GM12875 (cell line): ENCODE measurements at regions not wholly inside any gene's neighbourhood (a gene's known extent, or its start where the extent isn't known, plus 50 kb on each side); places are given as distances from the start of the nearest gene placed in this dataset.

Experiments
- H3K4me3 ChIP-seq: one replicate; pipeline ENCODE4 v1.5.1; 2011; ENCODE audit warnings: low read depth, low read length, control low read depth
- CTCF ChIP-seq: IDR thresholded peaks from 2 replicates; pipeline ENCODE4 v1.5.1; 2011; ENCODE audit warnings: low read depth, mild to moderate bottlenecking, control low read depth, inconsistent platforms, low read length, moderate library complexity, borderline replicate concordance; ENCODE audit not compliant: insufficient read depth

GRCh38 chr14:65231286-65231980 is 129.1 kb upstream of the MAX start:
- TF ChIP-seq CTCF: no peak
- H3K4me3 ChIP-seq: no peak overlapping the region

- TF ChIP-seq CTCF: no peak
- H3K4me3 ChIP-seq: no peak overlapping the region
Measured at GRCh38 chr14:65234752-65235361, 132.5 kb upstream of the MAX start.

GRCh38 chr14:65237023-65237814 is 134.9 kb upstream of the MAX start:
- no peak for TF ChIP-seq CTCF
- no peak overlapping the region for H3K4me3 ChIP-seq

- no peak for TF ChIP-seq CTCF
- H3K4me3 ChIP-seq: no peak overlapping the region
Measured at GRCh38 chr14:65237941-65238340, 135.6 kb upstream of the MAX start.

GRCh38 chr14:65238456-65238855 is 136.1 kb upstream of the MAX start:
- no peak for TF ChIP-seq CTCF
- no peak overlapping the region for H3K4me3 ChIP-seq

- H3K4me3 ChIP-seq: no peak overlapping the region
- no peak for TF ChIP-seq CTCF
Measured at GRCh38 chr14:65239143-65239937, 137.0 kb upstream of the MAX start.
